GM19238 (cell line): ENCODE measurements at regions not wholly inside any gene's neighbourhood (a gene's known extent, or its start where the extent isn't known, plus 50 kb on each side); places are given as distances from the start of the nearest gene placed in this dataset.

ENCODE experiments used
- DNase-seq: peaks from one replicate; pipeline ENCODE4 v3.0.0; 2011; ENCODE audit warnings: low spot score; ENCODE audit not compliant: insufficient read length

DNA sequence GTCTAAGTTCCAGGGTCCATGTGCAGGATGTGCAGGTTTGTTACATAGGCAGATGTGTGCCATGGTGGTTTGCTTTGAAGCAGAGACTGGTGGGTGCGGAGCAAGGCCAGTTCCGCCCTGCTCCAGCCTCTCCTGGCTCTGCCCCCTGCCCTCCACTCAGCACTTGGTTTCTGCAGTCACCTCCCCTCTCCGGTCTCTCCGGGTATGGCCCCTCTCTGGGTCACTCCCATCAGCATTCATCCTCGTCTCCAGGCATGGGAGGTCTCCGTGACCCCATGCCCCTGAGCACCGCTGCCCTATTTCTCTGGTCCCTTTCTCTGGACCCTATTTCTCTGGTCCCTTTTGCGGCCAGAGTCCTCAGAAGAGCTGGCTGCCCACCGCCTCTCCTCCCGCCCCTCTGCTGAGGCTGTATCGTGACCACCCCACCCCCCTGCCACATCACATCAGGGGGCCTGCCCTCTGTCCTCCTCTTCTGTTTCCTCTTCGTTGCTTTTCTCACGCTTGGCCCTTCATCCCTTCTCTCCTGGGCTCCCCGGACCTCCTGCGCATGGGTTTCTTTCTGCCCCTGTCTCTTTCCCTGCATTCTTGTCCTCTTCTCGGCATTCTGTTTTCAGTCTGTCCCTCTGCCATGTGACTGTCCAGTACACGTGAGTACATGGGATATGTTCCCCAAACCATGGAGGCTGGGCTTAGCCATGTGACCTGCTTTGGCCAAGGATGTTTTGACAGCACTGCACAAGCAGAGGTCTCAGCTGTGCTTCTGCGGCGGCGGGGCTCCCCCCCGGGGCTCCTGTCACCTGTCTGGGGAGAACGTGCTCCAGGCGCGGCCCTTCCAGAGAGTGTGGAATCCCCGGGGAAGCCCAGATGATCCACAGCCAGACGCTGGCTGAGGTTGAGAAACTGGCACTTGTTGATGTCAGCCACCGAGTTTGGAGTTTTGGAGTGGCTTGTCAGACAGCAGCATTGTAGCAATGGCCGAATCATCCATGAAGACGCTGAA is 54.4 kb upstream of the C1orf174 start:
- DNase-seq = no peak

- DNase-seq = no peak
These were observed 55.2 kb upstream of the C1orf174 start for GRCh38 chr1:3955196-3955772.

GRCh38 chr1:3956527-3957170 is 56.6 kb upstream of the C1orf174 start:
- DNase-seq = no peak

DNA sequence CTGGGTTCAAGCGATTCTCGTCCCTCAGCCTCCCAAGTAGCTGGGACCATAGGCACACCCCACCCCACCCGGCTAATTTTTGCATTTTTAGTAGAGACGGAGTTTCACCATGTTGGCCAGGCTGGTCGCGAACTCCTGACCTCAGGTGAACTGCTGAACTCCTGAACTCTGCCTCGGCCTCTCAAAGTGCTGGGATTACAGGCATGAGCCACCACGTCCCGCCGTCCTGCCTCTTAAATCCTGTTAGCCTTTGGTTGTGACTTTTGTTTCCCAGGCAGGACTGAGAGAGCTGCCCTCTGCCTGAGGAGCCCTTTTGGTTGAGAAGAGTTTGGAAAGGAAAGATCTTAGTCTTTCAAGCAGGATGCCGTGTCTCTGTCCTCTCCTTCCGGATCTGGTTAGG is 59.3 kb upstream of the C1orf174 start:
- no peak for DNase-seq

GRCh38 chr1:3963554-3963953 is 63.5 kb upstream of the C1orf174 start:
- no peak for DNase-seq

DNA sequence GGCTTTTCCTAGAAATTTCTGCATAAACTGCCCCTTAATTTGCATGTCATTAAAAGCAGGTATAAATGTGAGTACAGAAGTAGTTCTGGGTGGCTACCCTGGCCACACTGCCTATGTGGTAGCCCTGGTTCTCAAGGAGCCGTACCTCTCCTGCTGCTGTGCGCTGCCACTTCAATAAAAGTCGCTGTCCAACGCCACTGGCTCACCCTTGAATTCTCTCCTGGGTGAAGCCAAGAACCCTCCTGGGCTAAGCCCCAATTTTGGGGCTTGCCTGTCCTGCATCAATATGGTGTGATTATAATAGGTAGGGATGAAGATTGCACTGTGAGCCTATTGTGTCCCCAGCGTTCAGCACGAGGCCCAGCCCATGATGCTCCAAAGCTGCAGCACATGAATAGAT is 65.6 kb upstream of the C1orf174 start:
- no peak for DNase-seq

DNA sequence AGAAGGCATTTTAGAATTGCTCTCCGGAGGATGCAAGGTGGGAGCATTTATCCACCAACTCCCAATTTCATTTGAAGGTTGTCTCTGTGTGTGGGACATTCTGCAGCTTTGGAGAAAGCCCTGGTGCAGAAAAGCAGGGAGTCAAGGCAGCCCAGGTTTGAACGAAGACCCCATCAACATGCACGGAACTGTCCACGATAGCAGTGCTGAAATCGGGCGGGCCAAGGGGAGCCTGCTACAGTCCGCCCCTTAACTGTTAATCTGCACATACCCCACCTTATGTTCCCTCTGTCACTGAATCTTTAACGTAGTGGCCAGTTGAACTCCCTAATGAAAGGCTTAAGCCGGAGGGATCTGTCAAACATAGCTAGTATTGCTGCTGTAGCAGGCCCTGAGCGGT is 68.8 kb upstream of the C1orf174 start:
- no peak for DNase-seq

DNA sequence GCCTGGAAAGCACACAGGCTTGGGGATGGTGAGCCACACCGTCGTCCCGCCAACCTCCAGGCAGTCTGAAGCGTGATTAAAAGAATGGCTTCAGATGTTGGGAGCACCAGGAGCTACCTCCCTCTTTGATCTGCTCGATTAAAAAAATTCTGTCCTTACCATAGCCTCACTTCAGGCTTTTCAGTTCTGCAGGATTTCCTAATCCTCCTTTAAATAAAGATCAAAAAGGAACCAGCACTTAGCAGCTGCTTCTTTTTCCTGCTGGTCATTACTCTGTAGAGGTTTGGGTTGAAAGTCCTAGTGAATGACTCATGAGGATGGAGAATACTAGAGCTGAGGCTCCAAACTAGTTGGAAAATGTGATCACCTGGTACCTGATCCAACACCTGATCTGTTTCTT is 71.9 kb upstream of the C1orf174 start:
- DNase-seq = no peak

GRCh38 chr1:3975903-3976630 is 76.0 kb upstream of the C1orf174 start:
- no peak for DNase-seq

GRCh38 chr1:3976821-3977220 is 76.7 kb upstream of the C1orf174 start:
- no peak for DNase-seq

DNA sequence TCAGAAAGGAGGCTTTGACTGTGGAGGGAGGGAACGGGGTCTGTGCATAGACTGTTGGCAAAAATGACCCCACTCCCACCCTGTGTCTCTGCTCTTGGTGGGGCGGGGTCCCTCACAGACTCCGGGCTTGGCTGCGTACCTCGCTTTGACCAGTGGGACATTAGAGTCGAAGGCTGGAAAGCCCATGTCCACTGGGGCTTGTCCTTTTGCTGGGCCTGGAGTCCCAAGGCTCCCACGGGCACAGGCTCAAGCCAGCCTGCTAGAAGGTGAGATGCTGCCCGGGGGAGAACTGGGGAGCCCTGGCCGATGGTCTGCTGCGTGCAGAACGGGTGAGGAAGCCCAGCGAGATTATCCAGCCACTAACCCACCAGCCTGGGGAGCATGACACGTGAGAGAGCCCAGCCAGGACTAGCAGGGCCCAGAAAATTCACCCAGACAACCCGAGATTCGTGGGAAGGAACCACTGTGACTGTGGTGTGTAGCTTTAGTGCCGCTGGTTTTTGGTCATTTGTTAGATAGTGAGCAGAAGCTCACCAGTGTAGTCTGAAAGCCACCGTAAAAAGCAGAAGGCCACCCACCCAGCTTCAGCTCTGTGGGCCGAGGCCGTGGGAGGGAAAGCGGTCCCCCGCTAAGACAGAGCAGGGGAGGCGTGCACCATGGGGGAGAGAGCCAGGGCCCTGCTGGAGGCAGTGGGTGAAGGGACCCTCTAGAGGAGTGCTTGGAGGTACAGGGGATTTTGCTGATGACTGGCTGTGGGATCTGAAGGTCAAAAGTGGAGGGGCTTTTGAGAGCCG is 78.3 kb upstream of the C1orf174 start:
- no peak for DNase-seq

DNA sequence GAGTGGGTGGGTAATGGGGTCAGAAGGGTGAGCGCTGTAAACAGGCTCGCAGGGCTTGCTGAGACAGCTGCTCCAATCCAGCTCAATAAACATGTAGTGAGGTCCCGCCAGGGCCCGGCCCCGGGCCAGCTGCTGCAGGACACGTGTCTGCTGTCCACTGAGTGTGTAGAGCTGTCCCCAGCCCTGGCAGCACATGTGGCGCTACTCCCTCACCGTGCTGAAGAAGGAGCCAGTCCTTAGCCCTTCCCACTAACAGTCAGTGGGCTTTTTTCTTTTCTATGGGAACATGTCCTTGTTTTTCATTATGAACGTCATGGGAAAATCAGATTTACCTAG is 78.9 kb upstream of the C1orf174 start:
- no peak for DNase-seq

- DNase-seq = no peak
These were observed 81.2 kb upstream of the C1orf174 start for GRCh38 chr1:3981261-3981660.

DNA sequence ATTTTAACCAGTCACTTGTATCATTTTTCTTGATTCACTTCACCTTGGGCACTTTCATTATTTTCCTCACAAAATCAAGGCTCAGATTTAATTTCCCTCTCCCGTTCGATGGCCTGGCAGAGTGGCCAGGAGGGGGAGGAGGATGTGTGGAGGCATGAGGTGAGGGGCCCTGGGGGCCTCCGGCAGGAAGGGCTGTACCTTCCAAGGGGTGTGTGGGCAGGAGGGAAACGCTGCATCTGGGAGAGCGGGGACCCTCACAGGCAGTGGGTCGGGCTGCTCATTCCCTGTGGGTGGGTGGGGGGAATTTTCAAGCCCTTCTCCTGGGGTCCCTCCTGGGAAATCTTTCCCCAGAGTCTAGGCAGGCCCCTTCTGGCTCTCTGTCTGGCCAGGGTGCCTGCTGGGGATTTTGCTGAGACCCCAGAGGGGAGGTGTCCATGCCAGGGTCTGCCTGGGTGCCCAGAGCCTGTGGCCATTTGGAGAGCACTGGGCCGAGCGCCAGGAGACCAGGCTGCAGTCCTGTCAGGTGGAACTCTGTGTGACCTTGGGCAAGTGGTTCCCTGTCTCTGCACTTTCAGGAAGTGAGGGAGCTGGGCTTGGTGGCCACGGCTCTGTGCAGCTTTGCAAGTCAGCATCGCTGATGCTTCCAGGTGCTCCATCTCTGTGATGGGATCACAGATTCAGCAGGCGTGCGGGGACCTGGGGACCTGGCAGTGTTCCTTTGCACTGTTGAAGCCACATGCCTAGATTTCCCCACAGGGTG is 81.9 kb upstream of the C1orf174 start:
- DNase-seq = no peak

GRCh38 chr1:3983181-3983580 is 83.1 kb upstream of the C1orf174 start:
- no peak for DNase-seq

DNA sequence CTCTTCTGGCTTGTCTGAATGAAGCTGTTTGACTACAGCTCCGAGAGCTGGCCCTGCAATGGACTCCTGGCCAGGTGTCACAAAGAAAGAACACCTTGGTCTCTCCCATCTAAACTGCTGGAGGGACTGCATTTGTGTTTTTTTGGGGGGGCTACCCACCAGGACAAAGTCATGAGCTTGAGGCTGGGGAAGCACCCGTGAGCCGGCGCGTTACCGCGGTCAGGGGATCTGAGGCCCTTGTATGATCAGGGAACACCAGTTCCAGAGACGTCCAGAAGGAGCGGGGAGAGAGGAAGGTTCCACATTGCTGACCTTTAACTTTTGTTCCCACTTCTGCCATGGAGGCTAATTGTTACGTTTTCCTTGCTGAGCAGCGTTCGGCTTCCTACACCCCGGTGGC is 84.5 kb upstream of the C1orf174 start:
- DNase-seq = no peak

GRCh38 chr1:3986686-3987218 is 86.7 kb upstream of the C1orf174 start:
- DNase-seq = no peak

- no peak for DNase-seq
These were observed 87.7 kb upstream of the C1orf174 start for GRCh38 chr1:3987669-3988235.

DNA sequence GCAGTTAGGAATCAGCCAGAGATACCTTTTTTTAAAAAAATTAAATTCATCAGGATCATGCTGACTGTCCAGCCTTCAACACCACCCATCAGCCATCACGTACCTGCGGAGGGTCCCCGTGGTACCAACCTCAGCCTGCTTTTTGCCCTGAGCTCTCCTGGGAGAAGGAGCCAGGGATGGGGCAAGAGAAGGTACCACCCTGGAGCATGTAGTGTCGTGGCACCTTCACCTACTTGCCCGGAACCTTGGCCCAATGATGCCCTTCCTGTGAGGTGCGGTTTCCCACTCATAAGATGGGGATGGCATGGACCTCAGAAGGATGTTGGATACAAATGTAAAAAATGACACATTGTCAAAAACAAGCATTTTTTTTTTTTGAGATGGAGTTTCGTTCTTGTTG is 88.4 kb upstream of the C1orf174 start:
- no peak for DNase-seq

GRCh38 chr1:3989465-3989864 is 89.4 kb upstream of the C1orf174 start:
- no peak for DNase-seq
